PC-9 (cell line): ENCODE measurements at regions not wholly inside any gene's neighbourhood (a gene's known extent, or its start where the extent isn't known, plus 50 kb on each side); places are given as distances from the start of the nearest gene placed in this dataset.

ENCODE experiments used
- BruUV-seq: library from RNA; stranded (reverse); fragments of 400-500 nt; replicated peaks from 2 replicates; lab custom pipeline; 2021; lab: Mats Ljungman, UMichigan
- CTCF ChIA-PET: fragments of 300-600 bp; sonication (Branson Sonifier 250); formaldehyde crosslinking; loops from one replicate; lab custom pipeline; 2022; ENCODE audit warnings: antibody characterized with exemption; lab: Charles Lee
- POLR2A ChIA-PET: fragments of 300-600 bp; sonication (Branson Sonifier 250); formaldehyde crosslinking; loops from one replicate; lab custom pipeline; 2022; ENCODE audit warnings: antibody characterized with exemption; ENCODE audit not compliant: unreplicated experiment; lab: Charles Lee
- DNase-seq, 2 experiments: peaks; one replicate each; pipeline versions ENCODE4 v3.0.0 to v3.0.0-alpha.2; 2015 to 2022; ENCODE audit warnings: mixed read lengths in 1 of 2
- H2AFZ ChIP-seq: fragments of 200-600 bp; sonication (generic); 2 replicates; pipeline ENCODE4 v1.8.1; 2017; ENCODE audit warnings: antibody characterized with exemption
- H3F3A ChIP-seq: fragments of 200-600 bp; sonication (generic); 2 replicates; pipeline ENCODE4 v1.8.1; 2017; ENCODE audit warnings: antibody characterized with exemption, mild to moderate bottlenecking, low read depth; ENCODE audit not compliant: insufficient read depth
- H3K27ac ChIP-seq: fragments of 200-600 bp; sonication (generic); 2 replicates; pipeline ENCODE4 v1.6.1; 2016; ENCODE audit warnings: mixed run types
- H3K27me3 ChIP-seq: fragments of 200-600 bp; sonication (generic); 2 replicates; pipeline ENCODE4 v1.6.1; 2016; ENCODE audit warnings: low read depth, mixed run types; ENCODE audit not compliant: insufficient read depth
- H3K36me3 ChIP-seq: fragments of 200-600 bp; sonication (generic); 2 replicates; pipeline ENCODE4 v1.6.1; 2016; ENCODE audit warnings: low read depth, mixed run types
- H3K4me1 ChIP-seq: fragments of 200-600 bp; sonication (generic); replicated peaks from 2 replicates; pipeline ENCODE4 v1.6.1; 2016; ENCODE audit warnings: mixed run types; ENCODE audit not compliant: insufficient read depth
- H3K4me2 ChIP-seq: fragments of 200-600 bp; sonication (generic); 2 replicates; pipeline ENCODE4 v1.6.1; 2017; ENCODE audit warnings: mixed run types
- H3K4me3 ChIP-seq: fragments of 200-600 bp; sonication (generic); 2 replicates; pipeline ENCODE4 v1.6.1; 2016; ENCODE audit warnings: mixed run types
- H3K79me2 ChIP-seq: fragments of 200-600 bp; sonication (generic); 2 replicates; pipeline ENCODE4 v1.6.1; 2017; ENCODE audit warnings: low read depth, mixed run types
- H3K9me2 ChIP-seq: fragments of 200-600 bp; sonication (generic); 2 replicates; pipeline ENCODE4 v1.8.1; 2017; ENCODE audit warnings: mild to moderate bottlenecking; ENCODE audit not compliant: insufficient read depth
- H3K9me3 ChIP-seq: fragments of 200-600 bp; sonication (generic); 2 replicates; pipeline ENCODE4 v1.8.1; 2016; ENCODE audit warnings: low read depth; ENCODE audit not compliant: insufficient read depth
- H4K20me1 ChIP-seq: fragments of 200-600 bp; sonication (generic); 2 replicates; pipeline ENCODE4 v1.8.1; 2017; ENCODE audit not compliant: insufficient read depth
- CTCF ChIP-seq: fragments of 200-600 bp; sonication (generic); conservative IDR thresholded peaks from 2 replicates; pipeline ENCODE4 v1.6.1; 2017; ENCODE audit warnings: mixed run types, antibody characterized with exemption, mild to moderate bottlenecking, moderate library complexity
- EZH2 ChIP-seq: fragments of 200-600 bp; sonication (generic); IDR thresholded peaks from 2 replicates; pipeline ENCODE4 v1.8.0; 2017; ENCODE audit warnings: antibody characterized with exemption, low read depth
- intact Hi-C: fragments of 100-400 bp; cut with micrococcal nuclease; formaldehyde crosslinking; loops from one replicate; pipeline ENCODE4 v1.10.0; 2022; ENCODE audit not compliant: unreplicated experiment

- H4K20me1 ChIP-seq, result no peaks in the 10 kb centered on the region; the same call in none of the 2 replicates
- no peak overlapping the region for H3K27ac ChIP-seq
- no peaks in the 10 kb centered on the region for H3K4me1 ChIP-seq
- H3K9me2 ChIP-seq, result 0 out of 2 replicates have a peak, but pooled peaks cover 4% of the 10 kb centered on the region
- no TSS peak for BruUV-seq
- no peaks in the 10 kb centered on the region for H3K36me3 ChIP-seq
- no peak overlapping the region for H2AFZ ChIP-seq
- no peaks in the 10 kb centered on the region; the same call in 1 of the 2 replicates for H3K79me2 ChIP-seq
- H3F3A ChIP-seq, result no peaks in the 10 kb centered on the region
- no peaks in the 10 kb centered on the region for H3K9me3 ChIP-seq
- H3K4me2 ChIP-seq, result no peak overlapping the region
- DNase-seq, result no peak
- intact Hi-C loops, result no loop called here
- no peak overlapping the region for H3K4me3 ChIP-seq
- TF ChIP-seq CTCF, result no peak
- TF ChIP-seq EZH2, result no peak
- POLR2A ChIA-PET, result no interaction called here
- CTCF ChIA-PET, result no interaction called here
- no peaks in the 10 kb centered on the region for H3K27me3 ChIP-seq
Measured at GRCh38 chr3:8385848-8386620, 115.6 kb upstream of the LMCD1 start.

DNA sequence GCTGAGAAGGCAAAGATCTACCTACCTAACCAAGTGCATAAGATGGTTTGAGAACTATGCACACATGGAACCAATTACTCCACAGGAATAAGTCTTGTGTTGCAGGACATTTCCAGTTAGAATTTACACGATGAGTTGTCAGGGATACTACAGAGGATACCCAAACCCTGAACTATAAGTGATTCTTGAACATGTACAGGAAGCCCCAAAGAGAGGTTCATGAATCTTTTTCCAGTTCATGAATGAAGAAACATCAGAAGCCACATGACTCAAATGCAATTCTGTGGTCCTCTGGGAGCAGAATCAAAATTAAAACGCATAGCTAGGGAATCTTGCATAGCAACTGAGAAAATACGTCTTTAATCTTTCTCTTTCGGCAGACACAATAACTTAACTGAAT lies 114.1 kb upstream of the LMCD1 start:
- Histone ChIP-seq H3K4me1 (no peaks in the 10 kb centered on the region), H3K79me2 (no peaks in the 10 kb centered on the region; the same call in 1 of the 2 replicates), H3K9me3 (no peaks in the 10 kb centered on the region), H3K4me2 (no peak overlapping the region), H4K20me1 (no peaks in the 10 kb centered on the region; the same call in 1 of the 2 replicates), H3K27me3 (no peaks in the 10 kb centered on the region), H3F3A (no peaks in the 10 kb centered on the region), H3K4me3 (no peak overlapping the region), H3K9me2 (0 out of 2 replicates have a peak, but pooled peaks cover 4% of the 10 kb centered on the region), H2AFZ (no peak overlapping the region), H3K27ac (no peak overlapping the region), H3K36me3 (no peaks in the 10 kb centered on the region)
- POLR2A ChIA-PET, result no interaction called here
- intact Hi-C loops, result no loop called here
- BruUV-seq, result no TSS peak
- TF ChIP-seq EZH2, result no peak
- no peak for TF ChIP-seq CTCF
- CTCF ChIA-PET, result no interaction called here
- DNase-seq, result no peak

- no peaks in the 10 kb centered on the region for H3F3A ChIP-seq
- TF ChIP-seq EZH2 (no peak), CTCF (no peak)
- H3K4me1 ChIP-seq, result no peaks in the 10 kb centered on the region
- intact Hi-C loops, result no loop called here
- no peaks in the 10 kb centered on the region for H3K79me2 ChIP-seq
- no peak overlapping the region for H2AFZ ChIP-seq
- H3K9me3 ChIP-seq, result no peaks in the 10 kb centered on the region
- no TSS peak for BruUV-seq
- DNase-seq, result no peak
- no peak overlapping the region for H3K27ac ChIP-seq
- no peaks in the 10 kb centered on the region for H3K27me3 ChIP-seq
- H3K9me2 ChIP-seq, result no peaks in the 10 kb centered on the region
- H3K36me3 ChIP-seq, result no peaks in the 10 kb centered on the region
- no peaks in the 10 kb centered on the region for H4K20me1 ChIP-seq
- no peak overlapping the region for H3K4me3 ChIP-seq
- H3K4me2 ChIP-seq, result no peak overlapping the region
- ChIA-PET POLR2A (no interaction called here), CTCF (no interaction called here)
Measured at GRCh38 chr3:8399686-8400085, 101.9 kb upstream of the LMCD1 start.
